ENCODE measurements at regions not wholly inside any gene's neighbourhood (a gene's known extent, or its start where the extent isn't known, plus 50 kb on each side); places are given as distances from the start of the nearest gene placed in this dataset.

- Histone ChIP-seq H3K27me3 (ENCODE audit: control insufficient read depth in 1 of 2, insufficient read depth in 2 of 2, low read length in 2 of 2) (no peaks in the 10 kb centered on the region), H3K27ac (ENCODE audit: low read depth in 1 of 2, low read length in 2 of 2) (no peak overlapping the region), H3K4me1 (ENCODE audit: insufficient read depth, low read length) (no peaks in the 10 kb centered on the region), H3K4me3 (ENCODE audit: low read length) (no peak overlapping the region), H3K36me3 (ENCODE audit: insufficient read depth, low read length) (no peaks in the 10 kb centered on the region), H3K9me3 (ENCODE audit: control insufficient read depth in 1 of 2, insufficient read depth in 1 of 2, low read length in 2 of 2) (no peaks in the 10 kb centered on the region)
- intact Hi-C loops (cut with DNase I, micrococcal nuclease) = no loop called here
- no peak for ATAC-seq (ENCODE audit: poor library complexity)
- CTCF ChIA-PET = no interaction called here
- no peak for TF ChIP-seq CTCF (IDR thresholded peaks at IDR 0.05)
- Mint-ChIP-seq H3K27me3 (no peaks in the 10 kb centered on the region), H3K4me3 (no peak overlapping the region), H3K4me1 (ENCODE audit: low read depth) (no peaks in the 10 kb centered on the region), H3K27ac (no peak overlapping the region), H3K9me3 (peaks cover 7% of the 10 kb centered on the region), H3K36me3 (ENCODE audit: low read depth) (no peaks in the 10 kb centered on the region)
- POLR2A ChIA-PET = no interaction called here
- no peak for DNase-seq
Observed at GRCh38 chr4:12207396-12207795, 778.7 kb upstream of the HS3ST1 start.

- DNase-seq (no peak), ATAC-seq (ENCODE audit: poor library complexity) (no peak)
- ChIA-PET POLR2A (no interaction called here), CTCF (no interaction called here)
- no peak overlapping the region for H3K4me3 ChIP-seq (ENCODE audit: low read length)
- H3K36me3 ChIP-seq (ENCODE audit: insufficient read depth, low read length) = no peaks in the 10 kb centered on the region
- Mint-ChIP-seq H3K27me3 (no peaks in the 10 kb centered on the region), H3K36me3 (ENCODE audit: low read depth) (no peaks in the 10 kb centered on the region), H3K9me3 (peaks cover 4% of the 10 kb centered on the region), H3K27ac (no peak overlapping the region), H3K4me3 (no peak overlapping the region), H3K4me1 (ENCODE audit: low read depth) (no peaks in the 10 kb centered on the region)
- intact Hi-C loops (cut with DNase I, micrococcal nuclease) = no loop called here
- H3K4me1 ChIP-seq (ENCODE audit: insufficient read depth, low read length) = no peaks in the 10 kb centered on the region
- no peak overlapping the region for H3K27ac ChIP-seq (ENCODE audit: low read depth in 1 of 2, low read length in 2 of 2)
- H3K9me3 ChIP-seq (ENCODE audit: control insufficient read depth in 1 of 2, insufficient read depth in 1 of 2, low read length in 2 of 2) = no peaks in the 10 kb centered on the region
- no peak for TF ChIP-seq CTCF (IDR thresholded peaks at IDR 0.05)
- no peaks in the 10 kb centered on the region for H3K27me3 ChIP-seq (ENCODE audit: control insufficient read depth in 1 of 2, insufficient read depth in 2 of 2, low read length in 2 of 2)
Observed at GRCh38 chr4:12206091-12206490, 777.4 kb upstream of the HS3ST1 start.

- no peaks in the 10 kb centered on the region for H3K4me1 ChIP-seq (ENCODE audit: insufficient read depth, low read length)
- Mint-ChIP-seq H3K9me3 (peaks cover 8% of the 10 kb centered on the region), H3K4me3 (no peak overlapping the region), H3K4me1 (ENCODE audit: low read depth) (no peaks in the 10 kb centered on the region), H3K27me3 (no peaks in the 10 kb centered on the region), H3K27ac (no peak overlapping the region), H3K36me3 (ENCODE audit: low read depth) (no peaks in the 10 kb centered on the region)
- no peaks in the 10 kb centered on the region for H3K27me3 ChIP-seq (ENCODE audit: control insufficient read depth in 1 of 2, insufficient read depth in 2 of 2, low read length in 2 of 2)
- DNase-seq (no peak), ATAC-seq (ENCODE audit: poor library complexity) (no peak)
- TF ChIP-seq CTCF (IDR thresholded peaks at IDR 0.05) = no peak
- H3K9me3 ChIP-seq (ENCODE audit: control insufficient read depth in 1 of 2, insufficient read depth in 1 of 2, low read length in 2 of 2) = no peaks in the 10 kb centered on the region
- ChIA-PET CTCF (no interaction called here), POLR2A (no interaction called here)
- intact Hi-C loops (cut with DNase I, micrococcal nuclease) = no loop called here
- H3K4me3 ChIP-seq (ENCODE audit: low read length) = no peak overlapping the region
- H3K36me3 ChIP-seq (ENCODE audit: insufficient read depth, low read length) = no peaks in the 10 kb centered on the region
- H3K27ac ChIP-seq (ENCODE audit: low read depth in 1 of 2, low read length in 2 of 2) = no peak overlapping the region
Observed at GRCh38 chr4:12203945-12204344, 775.3 kb upstream of the HS3ST1 start.
